WTC11 (cell line): ENCODE measurements at regions not wholly inside any gene's neighbourhood (a gene's known extent, or its start where the extent isn't known, plus 50 kb on each side); places are given as distances from the start of the nearest gene placed in this dataset.

Experiments used
- ATAC-seq: fragments of 200-7000 bp; cut with Tn5 transposase; 2 replicates; pipeline ENCODE4 v1.10.0; 2021; ENCODE audit warnings: mild to moderate bottlenecking, moderate library complexity
- CTCF ChIA-PET: fragments of 300-600 bp; sonication (Branson Sonifier 250); formaldehyde crosslinking; loops from one replicate; lab custom pipeline; 2021; ENCODE audit warnings: antibody characterized with exemption; lab: Charles Lee
- POLR2A ChIA-PET: fragments of 350-600 bp; sonication (Branson Sonifier 250); formaldehyde crosslinking; loops from one replicate; lab custom pipeline; 2021; ENCODE audit warnings: antibody characterized with exemption; lab: Charles Lee
- DNase-seq: peaks from one replicate; pipeline ENCODE4 v3.0.0; 2021; ENCODE audit warnings: low spot score
- H3K27ac Mint-ChIP-seq: 2 replicates; pipeline ENCODE4 v1.8.0; 2021; ENCODE audit warnings: mixed read lengths
- H3K27me3 Mint-ChIP-seq: 2 replicates; pipeline ENCODE4 v1.8.0; 2021; ENCODE audit warnings: low read depth, mild to moderate bottlenecking, moderate library complexity, mixed read lengths
- H3K36me3 Mint-ChIP-seq: 2 replicates; pipeline ENCODE4 v1.8.0; 2021; ENCODE audit warnings: mixed read lengths
- H3K4me1 Mint-ChIP-seq: 2 replicates; pipeline ENCODE4 v1.8.0; 2022; ENCODE audit warnings: mixed read lengths
- H3K4me3 Mint-ChIP-seq: 2 replicates; pipeline ENCODE4 v1.8.0; 2021; ENCODE audit warnings: mild to moderate bottlenecking, moderate library complexity, mixed read lengths
- H3K9me3 Mint-ChIP-seq: 2 replicates; pipeline ENCODE4 v1.8.0; 2021; ENCODE audit warnings: mixed read lengths
- CREB1 ChIP-seq: sonication (generic); formaldehyde crosslinking; IDR thresholded peaks from 2 replicates; pipeline ENCODE4 v1.8.0; 2023; ENCODE audit warnings: mild to moderate bottlenecking, missing genetic modification reagents
- ELF4 ChIP-seq: sonication (generic); formaldehyde crosslinking; IDR thresholded peaks from 2 replicates; pipeline ENCODE4 v1.8.1; 2022; ENCODE audit warnings: low read depth, mild to moderate bottlenecking, moderate library complexity, missing genetic modification reagents
- EMX1 ChIP-seq: fragments of 250-450 bp; sonication (Bioruptor Pico); IDR thresholded peaks from 2 replicates; pipeline ENCODE4 v1.8.0; 2021; ENCODE audit warnings: mild to moderate bottlenecking
- ESRRA ChIP-seq: sonication (generic); formaldehyde crosslinking; IDR thresholded peaks from 2 replicates; pipeline ENCODE4 v1.8.1; 2022; ENCODE audit warnings: mild to moderate bottlenecking, missing genetic modification reagents, borderline replicate concordance
- HMGA2 ChIP-seq: fragments of 250-450 bp; sonication (Bioruptor Pico); IDR thresholded peaks from 2 replicates; pipeline ENCODE4 v1.4.0; 2021; ENCODE audit warnings: mild to moderate bottlenecking, moderate library complexity
- IRF2 ChIP-seq: sonication (generic); formaldehyde crosslinking; IDR thresholded peaks from 2 replicates; pipeline ENCODE4 v1.8.0; 2022; ENCODE audit warnings: low read depth, missing genetic modification reagents, borderline replicate concordance
- KAT7 ChIP-seq: sonication (generic); formaldehyde crosslinking; IDR thresholded peaks from 2 replicates; pipeline ENCODE4 v1.8.1; 2023; ENCODE audit warnings: missing genetic modification reagents, mild to moderate bottlenecking, borderline replicate concordance
- NFYB ChIP-seq: sonication (generic); formaldehyde crosslinking; conservative IDR thresholded peaks from 2 replicates; pipeline ENCODE4 v1.8.0; 2022; ENCODE audit warnings: low read depth, missing genetic modification reagents
- SMAD3 ChIP-seq: sonication (generic); formaldehyde crosslinking; IDR thresholded peaks from 2 replicates; pipeline ENCODE4 v1.8.0; 2022; ENCODE audit warnings: missing genetic modification reagents, mild to moderate bottlenecking, borderline replicate concordance
- ZNF263 ChIP-seq: sonication (generic); formaldehyde crosslinking; IDR thresholded peaks from 2 replicates; pipeline ENCODE4 v1.8.1; 2022; ENCODE audit warnings: low read depth, mild to moderate bottlenecking, moderate library complexity, missing genetic modification reagents
- ZNF317 ChIP-seq: sonication (generic); formaldehyde crosslinking; IDR thresholded peaks from 2 replicates; pipeline ENCODE4 v1.8.1; 2023; ENCODE audit warnings: low read depth, mild to moderate bottlenecking, moderate library complexity, missing genetic modification reagents, borderline replicate concordance
- TF ChIP-seq, protein P1 (sequence below): sonication (generic); formaldehyde crosslinking; IDR thresholded peaks from 2 replicates; pipeline ENCODE4 v1.8.1; 2023; ENCODE audit warnings: mild to moderate bottlenecking, missing genetic modification reagents
- TF ChIP-seq, protein P2 (sequence below): fragments of 200-600 bp; IDR thresholded peaks from 2 replicates; pipeline ENCODE4 v1.8.0; 2022; ENCODE audit warnings: antibody characterized with exemption
- TF ChIP-seq, protein P3 (sequence below): sonication (generic); formaldehyde crosslinking; IDR thresholded peaks from 2 replicates; pipeline ENCODE4 v1.8.1; 2023; ENCODE audit warnings: mild to moderate bottlenecking, moderate library complexity, missing genetic modification reagents
- TF ChIP-seq, protein P4 (sequence below): fragments of 250-450 bp; sonication (Bioruptor Pico); IDR thresholded peaks from 2 replicates; pipeline ENCODE4 v2.1.2; 2022; ENCODE audit warnings: mild to moderate bottlenecking, moderate library complexity
- TF ChIP-seq, protein P5 (sequence below): sonication (generic); formaldehyde crosslinking; IDR thresholded peaks from 2 replicates; pipeline ENCODE4 v1.8.0; 2022; ENCODE audit warnings: mild to moderate bottlenecking, missing genetic modification reagents
- TF ChIP-seq, protein P6 (sequence below): sonication (generic); formaldehyde crosslinking; IDR thresholded peaks from 2 replicates; pipeline ENCODE4 v1.8.1; 2022; ENCODE audit warnings: low read depth, missing genetic modification reagents, borderline replicate concordance
- TF ChIP-seq, protein P7 (sequence below): fragments of 250-450 bp; sonication (Bioruptor Pico); IDR thresholded peaks from 2 replicates; pipeline ENCODE4 v1.9.0; 2021; ENCODE audit warnings: mild to moderate bottlenecking
- TF ChIP-seq, protein P8 (sequence below): sonication (generic); formaldehyde crosslinking; IDR thresholded peaks from 2 replicates; pipeline ENCODE4 v1.8.0; 2023; ENCODE audit warnings: missing genetic modification reagents, mild to moderate bottlenecking, borderline replicate concordance
- TF ChIP-seq, protein P9 (sequence below): fragments of 250-450 bp; sonication (Bioruptor Pico); IDR thresholded peaks from 2 replicates; pipeline ENCODE4 v1.9.0; 2021; ENCODE audit warnings: moderate library complexity, mild to moderate bottlenecking, inconsistent platforms, borderline replicate concordance

DNA sequence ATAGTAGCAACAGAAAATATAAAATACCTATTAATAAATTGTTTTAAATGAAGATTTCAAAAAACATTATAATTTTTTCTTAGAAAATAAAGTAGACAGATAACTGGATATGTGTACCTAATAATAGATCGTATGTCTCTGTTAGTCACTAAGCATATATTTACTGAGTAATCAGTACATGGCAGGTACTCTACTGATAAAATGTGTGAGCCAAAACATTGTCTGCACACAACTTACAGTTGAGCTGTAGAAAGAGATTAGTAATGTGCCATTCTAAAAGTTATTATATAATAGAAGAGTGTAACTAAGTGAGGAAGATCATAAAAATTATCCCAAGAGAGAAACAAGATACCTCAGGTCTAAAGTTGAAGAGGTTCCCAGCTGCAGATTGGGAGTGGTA, 929.9 kb upstream of the EPHA7 start (continued):
- TF ChIP-seq KAT7 (CRISPR knock-in tag) (no peak), IRF2 (CRISPR knock-in tag) (no peak), ESRRA (CRISPR knock-in tag) (no peak), ZNF317 (CRISPR knock-in tag) (no peak)
- TF ChIP-seq, protein P1, sequence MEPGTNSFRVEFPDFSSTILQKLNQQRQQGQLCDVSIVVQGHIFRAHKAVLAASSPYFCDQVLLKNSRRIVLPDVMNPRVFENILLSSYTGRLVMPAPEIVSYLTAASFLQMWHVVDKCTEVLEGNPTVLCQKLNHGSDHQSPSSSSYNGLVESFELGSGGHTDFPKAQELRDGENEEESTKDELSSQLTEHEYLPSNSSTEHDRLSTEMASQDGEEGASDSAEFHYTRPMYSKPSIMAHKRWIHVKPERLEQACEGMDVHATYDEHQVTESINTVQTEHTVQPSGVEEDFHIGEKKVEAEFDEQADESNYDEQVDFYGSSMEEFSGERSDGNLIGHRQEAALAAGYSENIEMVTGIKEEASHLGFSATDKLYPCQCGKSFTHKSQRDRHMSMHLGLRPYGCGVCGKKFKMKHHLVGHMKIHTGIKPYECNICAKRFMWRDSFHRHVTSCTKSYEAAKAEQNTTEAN (CRISPR knock-in tag) = no peak
- TF ChIP-seq, protein P2, sequence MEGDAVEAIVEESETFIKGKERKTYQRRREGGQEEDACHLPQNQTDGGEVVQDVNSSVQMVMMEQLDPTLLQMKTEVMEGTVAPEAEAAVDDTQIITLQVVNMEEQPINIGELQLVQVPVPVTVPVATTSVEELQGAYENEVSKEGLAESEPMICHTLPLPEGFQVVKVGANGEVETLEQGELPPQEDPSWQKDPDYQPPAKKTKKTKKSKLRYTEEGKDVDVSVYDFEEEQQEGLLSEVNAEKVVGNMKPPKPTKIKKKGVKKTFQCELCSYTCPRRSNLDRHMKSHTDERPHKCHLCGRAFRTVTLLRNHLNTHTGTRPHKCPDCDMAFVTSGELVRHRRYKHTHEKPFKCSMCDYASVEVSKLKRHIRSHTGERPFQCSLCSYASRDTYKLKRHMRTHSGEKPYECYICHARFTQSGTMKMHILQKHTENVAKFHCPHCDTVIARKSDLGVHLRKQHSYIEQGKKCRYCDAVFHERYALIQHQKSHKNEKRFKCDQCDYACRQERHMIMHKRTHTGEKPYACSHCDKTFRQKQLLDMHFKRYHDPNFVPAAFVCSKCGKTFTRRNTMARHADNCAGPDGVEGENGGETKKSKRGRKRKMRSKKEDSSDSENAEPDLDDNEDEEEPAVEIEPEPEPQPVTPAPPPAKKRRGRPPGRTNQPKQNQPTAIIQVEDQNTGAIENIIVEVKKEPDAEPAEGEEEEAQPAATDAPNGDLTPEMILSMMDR = no peak
- TF ChIP-seq, protein P3, sequence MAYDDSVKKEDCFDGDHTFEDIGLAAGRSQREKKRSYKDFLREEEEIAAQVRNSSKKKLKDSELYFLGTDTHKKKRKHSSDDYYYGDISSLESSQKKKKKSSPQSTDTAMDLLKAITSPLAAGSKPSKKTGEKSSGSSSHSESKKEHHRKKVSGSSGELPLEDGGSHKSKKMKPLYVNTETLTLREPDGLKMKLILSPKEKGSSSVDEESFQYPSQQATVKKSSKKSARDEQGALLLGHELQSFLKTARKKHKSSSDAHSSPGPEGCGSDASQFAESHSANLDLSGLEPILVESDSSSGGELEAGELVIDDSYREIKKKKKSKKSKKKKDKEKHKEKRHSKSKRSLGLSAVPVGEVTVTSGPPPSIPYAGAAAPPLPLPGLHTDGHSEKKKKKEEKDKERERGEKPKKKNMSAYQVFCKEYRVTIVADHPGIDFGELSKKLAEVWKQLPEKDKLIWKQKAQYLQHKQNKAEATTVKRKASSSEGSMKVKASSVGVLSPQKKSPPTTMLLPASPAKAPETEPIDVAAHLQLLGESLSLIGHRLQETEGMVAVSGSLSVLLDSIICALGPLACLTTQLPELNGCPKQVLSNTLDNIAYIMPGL = no peak
- TF ChIP-seq, protein P4, sequence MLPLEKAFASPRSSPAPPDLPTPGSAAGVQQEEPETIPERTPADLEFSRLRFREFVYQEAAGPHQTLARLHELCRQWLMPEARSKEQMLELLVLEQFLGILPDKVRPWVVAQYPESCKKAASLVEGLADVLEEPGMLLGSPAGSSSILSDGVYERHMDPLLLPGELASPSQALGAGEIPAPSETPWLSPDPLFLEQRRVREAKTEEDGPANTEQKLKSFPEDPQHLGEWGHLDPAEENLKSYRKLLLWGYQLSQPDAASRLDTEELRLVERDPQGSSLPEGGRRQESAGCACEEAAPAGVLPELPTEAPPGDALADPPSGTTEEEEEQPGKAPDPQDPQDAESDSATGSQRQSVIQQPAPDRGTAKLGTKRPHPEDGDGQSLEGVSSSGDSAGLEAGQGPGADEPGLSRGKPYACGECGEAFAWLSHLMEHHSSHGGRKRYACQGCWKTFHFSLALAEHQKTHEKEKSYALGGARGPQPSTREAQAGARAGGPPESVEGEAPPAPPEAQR = no peak
- TF ChIP-seq, all 79 proteins: peak for 0

DNA sequence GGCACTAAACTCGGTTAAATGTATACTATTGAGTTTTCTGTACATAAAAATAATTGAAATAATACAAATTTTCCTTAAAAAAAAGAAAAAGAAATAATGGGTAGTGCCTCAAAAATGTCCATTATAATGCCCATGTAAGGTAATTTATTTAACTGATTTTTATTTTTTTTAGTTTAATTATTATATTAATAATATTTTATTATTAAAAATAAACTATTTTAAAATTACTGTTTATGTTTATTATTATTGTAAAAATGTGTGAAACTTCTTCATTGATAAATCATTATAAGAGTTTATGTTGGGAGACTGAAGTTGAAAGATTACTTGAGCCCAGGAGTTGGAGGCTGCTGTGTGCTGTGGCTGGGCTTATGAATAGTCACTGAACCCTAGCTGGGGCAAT, 925.5 kb upstream of the EPHA7 start:
- ATAC-seq (no peak), DNase-seq (no peak)
- POLR2A ChIA-PET = interaction anchor here (0.5 kb wide), 1 partner anchor 664 kb away, joined by 6 read pairs; no protein-coding TSS in a partner anchor
- Mint-ChIP-seq H3K36me3 (no peaks in the 10 kb centered on the region), H3K4me1 (peaks cover 20% of the 10 kb centered on the region), H3K27ac (no peak overlapping the region), H3K27me3 (no peaks in the 10 kb centered on the region), H3K9me3 (no peaks in the 10 kb centered on the region), H3K4me3 (no peak overlapping the region)
- CTCF ChIA-PET = no interaction called here
- TF ChIP-seq HMGA2 (CRISPR knock-in tag) (peak; percentile 93), EMX1 (CRISPR knock-in tag) (no peak)
- TF ChIP-seq, protein P5, sequence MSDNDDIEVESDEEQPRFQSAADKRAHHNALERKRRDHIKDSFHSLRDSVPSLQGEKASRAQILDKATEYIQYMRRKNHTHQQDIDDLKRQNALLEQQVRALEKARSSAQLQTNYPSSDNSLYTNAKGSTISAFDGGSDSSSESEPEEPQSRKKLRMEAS (CRISPR knock-in tag) = no peak

DNA sequence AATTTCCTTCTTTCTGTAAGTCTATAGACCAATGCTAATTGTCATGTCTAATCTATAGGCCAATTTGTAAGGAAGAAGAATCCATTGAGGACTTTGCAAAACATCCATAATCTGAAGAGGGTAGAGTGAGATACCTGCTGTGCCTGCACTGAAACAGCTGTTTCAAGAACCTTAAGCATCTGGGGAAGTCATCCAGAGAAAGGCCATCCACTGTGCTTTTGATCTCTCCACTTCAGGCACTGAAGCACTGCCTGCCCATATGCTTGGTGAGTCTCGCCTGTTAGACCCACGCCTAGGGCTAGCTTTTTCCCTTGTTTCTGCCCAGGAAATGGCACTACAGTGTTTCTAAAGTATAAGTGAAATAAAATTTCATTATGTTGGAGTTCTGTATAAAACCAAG, 921.8 kb upstream of the EPHA7 start:
- POLR2A ChIA-PET = no interaction called here
- Mint-ChIP-seq H3K4me3 (no peak overlapping the region), H3K27ac (no peak overlapping the region), H3K9me3 (no peaks in the 10 kb centered on the region), H3K27me3 (no peaks in the 10 kb centered on the region), H3K4me1 (peaks cover 13% of the 10 kb centered on the region), H3K36me3 (no peaks in the 10 kb centered on the region)
- peak; percentile 88 for ATAC-seq
- peak; percentile 11 for DNase-seq
- CTCF ChIA-PET = no interaction called here
- no peak for TF ChIP-seq ELF4
- TF ChIP-seq IRF2 (CRISPR knock-in tag) = no peak
- TF ChIP-seq, protein P6, sequence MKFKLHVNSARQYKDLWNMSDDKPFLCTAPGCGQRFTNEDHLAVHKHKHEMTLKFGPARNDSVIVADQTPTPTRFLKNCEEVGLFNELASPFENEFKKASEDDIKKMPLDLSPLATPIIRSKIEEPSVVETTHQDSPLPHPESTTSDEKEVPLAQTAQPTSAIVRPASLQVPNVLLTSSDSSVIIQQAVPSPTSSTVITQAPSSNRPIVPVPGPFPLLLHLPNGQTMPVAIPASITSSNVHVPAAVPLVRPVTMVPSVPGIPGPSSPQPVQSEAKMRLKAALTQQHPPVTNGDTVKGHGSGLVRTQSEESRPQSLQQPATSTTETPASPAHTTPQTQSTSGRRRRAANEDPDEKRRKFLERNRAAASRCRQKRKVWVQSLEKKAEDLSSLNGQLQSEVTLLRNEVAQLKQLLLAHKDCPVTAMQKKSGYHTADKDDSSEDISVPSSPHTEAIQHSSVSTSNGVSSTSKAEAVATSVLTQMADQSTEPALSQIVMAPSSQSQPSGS (CRISPR knock-in tag) = no peak
- no peak for TF ChIP-seq CREB1 (CRISPR knock-in tag)
- TF ChIP-seq, protein P7, sequence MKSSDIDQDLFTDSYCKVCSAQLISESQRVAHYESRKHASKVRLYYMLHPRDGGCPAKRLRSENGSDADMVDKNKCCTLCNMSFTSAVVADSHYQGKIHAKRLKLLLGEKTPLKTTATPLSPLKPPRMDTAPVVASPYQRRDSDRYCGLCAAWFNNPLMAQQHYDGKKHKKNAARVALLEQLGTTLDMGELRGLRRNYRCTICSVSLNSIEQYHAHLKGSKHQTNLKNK = no peak
- no peak for TF ChIP-seq SMAD3
- TF ChIP-seq ZNF263 = no peak
- TF ChIP-seq, protein P8, sequence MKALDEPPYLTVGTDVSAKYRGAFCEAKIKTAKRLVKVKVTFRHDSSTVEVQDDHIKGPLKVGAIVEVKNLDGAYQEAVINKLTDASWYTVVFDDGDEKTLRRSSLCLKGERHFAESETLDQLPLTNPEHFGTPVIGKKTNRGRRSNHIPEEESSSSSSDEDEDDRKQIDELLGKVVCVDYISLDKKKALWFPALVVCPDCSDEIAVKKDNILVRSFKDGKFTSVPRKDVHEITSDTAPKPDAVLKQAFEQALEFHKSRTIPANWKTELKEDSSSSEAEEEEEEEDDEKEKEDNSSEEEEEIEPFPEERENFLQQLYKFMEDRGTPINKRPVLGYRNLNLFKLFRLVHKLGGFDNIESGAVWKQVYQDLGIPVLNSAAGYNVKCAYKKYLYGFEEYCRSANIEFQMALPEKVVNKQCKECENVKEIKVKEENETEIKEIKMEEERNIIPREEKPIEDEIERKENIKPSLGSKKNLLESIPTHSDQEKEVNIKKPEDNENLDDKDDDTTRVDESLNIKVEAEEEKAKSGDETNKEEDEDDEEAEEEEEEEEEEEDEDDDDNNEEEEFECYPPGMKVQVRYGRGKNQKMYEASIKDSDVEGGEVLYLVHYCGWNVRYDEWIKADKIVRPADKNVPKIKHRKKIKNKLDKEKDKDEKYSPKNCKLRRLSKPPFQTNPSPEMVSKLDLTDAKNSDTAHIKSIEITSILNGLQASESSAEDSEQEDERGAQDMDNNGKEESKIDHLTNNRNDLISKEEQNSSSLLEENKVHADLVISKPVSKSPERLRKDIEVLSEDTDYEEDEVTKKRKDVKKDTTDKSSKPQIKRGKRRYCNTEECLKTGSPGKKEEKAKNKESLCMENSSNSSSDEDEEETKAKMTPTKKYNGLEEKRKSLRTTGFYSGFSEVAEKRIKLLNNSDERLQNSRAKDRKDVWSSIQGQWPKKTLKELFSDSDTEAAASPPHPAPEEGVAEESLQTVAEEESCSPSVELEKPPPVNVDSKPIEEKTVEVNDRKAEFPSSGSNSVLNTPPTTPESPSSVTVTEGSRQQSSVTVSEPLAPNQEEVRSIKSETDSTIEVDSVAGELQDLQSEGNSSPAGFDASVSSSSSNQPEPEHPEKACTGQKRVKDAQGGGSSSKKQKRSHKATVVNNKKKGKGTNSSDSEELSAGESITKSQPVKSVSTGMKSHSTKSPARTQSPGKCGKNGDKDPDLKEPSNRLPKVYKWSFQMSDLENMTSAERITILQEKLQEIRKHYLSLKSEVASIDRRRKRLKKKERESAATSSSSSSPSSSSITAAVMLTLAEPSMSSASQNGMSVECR (CRISPR knock-in tag) = no peak
- TF ChIP-seq NFYB (CRISPR knock-in tag) = no peak
- TF ChIP-seq, protein P9, sequence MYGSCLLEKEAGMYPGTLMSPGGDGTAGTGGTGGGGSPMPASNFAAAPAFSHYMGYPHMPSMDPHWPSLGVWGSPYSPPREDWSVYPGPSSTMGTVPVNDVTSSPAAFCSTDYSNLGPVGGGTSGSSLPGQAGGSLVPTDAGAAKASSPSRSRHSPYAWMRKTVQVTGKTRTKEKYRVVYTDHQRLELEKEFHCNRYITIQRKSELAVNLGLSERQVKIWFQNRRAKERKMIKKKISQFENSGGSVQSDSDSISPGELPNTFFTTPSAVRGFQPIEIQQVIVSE = no peak
